GM13976 (cell line): ENCODE measurements at regions not wholly inside any gene's neighbourhood (a gene's known extent, or its start where the extent isn't known, plus 50 kb on each side); places are given as distances from the start of the nearest gene placed in this dataset.

Experiments used
- DNase-seq: peaks from one replicate; pipeline ENCODE4 v3.0.0; 2012; ENCODE audit warnings: low spot score
- in situ Hi-C: fragments of 300-500 bp; cut with MboI; formaldehyde crosslinking; loops from one replicate; pipeline ENCODE4 v1.12.0; 2022; ENCODE audit warnings: low sequenced_read_pairs, mixed read lengths, inconsistent platforms; ENCODE audit not compliant: unreplicated experiment
- TF ChIP-seq, protein P1 (sequence below): IDR thresholded peaks from 2 replicates; pipeline ENCODE4 v1.5.1; 2012; ENCODE audit warnings: borderline replicate concordance, mild to moderate bottlenecking; ENCODE audit not compliant: insufficient read depth; ENCODE audit errors: extremely low read depth, missing control alignments, control extremely low read depth

DNA sequence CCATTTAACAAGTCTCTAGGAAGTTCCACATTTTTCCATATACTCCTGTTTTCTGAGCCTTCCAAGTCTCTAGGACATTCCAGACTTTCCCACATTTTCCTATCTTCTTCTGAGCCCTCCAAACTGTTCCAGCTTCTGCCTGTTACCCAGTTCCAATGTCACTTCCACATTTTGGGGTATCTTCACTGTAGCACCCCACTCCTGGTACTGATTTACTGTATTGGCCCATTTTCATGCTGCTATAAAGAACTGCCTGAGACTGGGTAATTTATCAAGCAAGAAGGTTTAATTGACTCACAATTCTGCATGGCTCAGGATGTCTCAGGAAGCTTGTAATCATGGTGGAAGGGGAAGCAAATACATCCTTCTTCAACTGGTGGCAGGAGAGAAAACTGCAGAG lies 285.0 kb downstream of the LRRIQ3 start:
- TF ChIP-seq, protein P1, sequence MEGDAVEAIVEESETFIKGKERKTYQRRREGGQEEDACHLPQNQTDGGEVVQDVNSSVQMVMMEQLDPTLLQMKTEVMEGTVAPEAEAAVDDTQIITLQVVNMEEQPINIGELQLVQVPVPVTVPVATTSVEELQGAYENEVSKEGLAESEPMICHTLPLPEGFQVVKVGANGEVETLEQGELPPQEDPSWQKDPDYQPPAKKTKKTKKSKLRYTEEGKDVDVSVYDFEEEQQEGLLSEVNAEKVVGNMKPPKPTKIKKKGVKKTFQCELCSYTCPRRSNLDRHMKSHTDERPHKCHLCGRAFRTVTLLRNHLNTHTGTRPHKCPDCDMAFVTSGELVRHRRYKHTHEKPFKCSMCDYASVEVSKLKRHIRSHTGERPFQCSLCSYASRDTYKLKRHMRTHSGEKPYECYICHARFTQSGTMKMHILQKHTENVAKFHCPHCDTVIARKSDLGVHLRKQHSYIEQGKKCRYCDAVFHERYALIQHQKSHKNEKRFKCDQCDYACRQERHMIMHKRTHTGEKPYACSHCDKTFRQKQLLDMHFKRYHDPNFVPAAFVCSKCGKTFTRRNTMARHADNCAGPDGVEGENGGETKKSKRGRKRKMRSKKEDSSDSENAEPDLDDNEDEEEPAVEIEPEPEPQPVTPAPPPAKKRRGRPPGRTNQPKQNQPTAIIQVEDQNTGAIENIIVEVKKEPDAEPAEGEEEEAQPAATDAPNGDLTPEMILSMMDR = no peak
- in situ Hi-C loops = no loop called here
- DNase-seq = no peak

DNA sequence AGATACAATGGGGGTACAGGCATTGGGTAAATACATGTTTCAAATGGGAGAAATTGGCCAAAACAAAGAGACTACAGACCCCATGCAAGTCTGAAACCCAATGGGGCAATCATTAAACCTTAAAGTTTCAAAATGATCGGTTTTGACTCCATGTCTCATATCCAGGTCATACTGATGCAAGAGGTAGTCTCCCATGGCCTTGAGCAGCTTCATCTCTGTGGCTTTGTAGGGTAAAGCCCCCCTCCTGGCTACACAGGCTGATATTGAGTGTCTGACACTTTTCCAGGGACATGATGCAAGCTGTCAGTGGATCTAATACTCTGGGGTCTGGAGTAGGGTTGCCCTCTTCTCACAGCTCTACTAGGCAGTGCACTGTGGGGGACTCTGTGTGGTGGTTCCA lies 286.1 kb downstream of the LRRIQ3 start:
- no peak for DNase-seq
- TF ChIP-seq, protein P1 = no peak
- in situ Hi-C loops = no loop called here

DNA sequence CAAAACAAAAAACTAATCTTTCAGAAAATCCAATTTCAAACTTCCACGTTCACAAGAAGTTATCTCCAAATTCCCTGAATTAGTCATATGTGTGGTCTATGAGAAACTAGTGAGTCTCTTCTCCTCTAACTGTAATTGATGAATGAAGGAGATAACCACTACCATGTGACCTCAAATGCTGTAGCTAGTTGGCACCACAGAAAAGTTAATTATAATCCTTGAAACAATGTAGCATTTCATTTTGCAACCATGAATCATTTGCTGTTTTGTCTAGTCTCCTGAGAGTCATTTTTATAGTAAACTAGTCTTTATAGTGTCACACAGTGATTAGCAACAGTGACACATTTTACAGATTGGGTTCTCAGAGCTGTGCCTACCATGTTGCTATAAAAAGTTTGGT lies 287.5 kb downstream of the LRRIQ3 start:
- DNase-seq = no peak
- TF ChIP-seq, protein P1 = no peak
- in situ Hi-C loops = no loop called here

DNA sequence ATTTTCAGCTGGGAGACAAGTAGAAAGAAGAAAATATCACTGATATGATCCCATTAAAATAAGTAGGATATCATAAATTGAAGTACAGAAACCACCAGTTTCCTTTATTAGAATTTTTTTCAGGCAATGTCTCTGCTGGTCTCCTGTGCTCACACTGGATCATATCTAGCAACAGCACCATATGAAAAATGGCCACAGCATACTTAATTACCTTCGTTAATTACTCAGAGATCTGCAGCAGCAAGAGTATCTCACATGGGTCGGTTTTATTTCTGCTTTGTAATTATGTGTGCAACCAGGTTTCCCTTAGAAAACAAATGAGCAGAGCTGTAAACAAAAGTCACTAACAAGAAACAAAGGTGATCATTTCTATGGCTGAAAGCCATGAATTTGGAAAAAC lies 287.9 kb downstream of the LRRIQ3 start:
- in situ Hi-C loops = no loop called here
- TF ChIP-seq, protein P1 = no peak
- no peak for DNase-seq

DNA sequence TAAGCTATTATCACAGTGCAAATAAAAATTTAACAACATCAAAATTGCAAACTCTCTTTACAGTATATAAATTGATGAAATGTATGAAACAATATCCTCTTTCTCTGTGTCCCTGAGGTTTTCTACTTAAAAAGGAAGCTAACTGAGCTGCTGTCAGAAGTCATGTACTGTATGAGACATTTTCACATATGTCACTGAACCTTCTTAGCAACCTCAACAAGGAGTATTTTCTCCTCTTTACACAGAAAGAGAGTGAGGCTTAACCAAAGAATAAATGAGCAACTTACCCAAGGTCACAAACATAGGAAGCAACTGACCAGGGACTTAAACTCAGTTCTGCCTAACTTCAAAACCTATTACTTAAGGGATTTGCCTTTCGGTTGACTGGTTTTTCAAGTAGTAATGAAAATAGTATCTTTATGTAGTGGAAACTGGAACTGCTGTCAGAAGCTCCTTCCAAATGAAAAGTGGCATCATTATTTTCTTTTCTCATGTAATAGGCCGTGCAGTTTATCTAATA lies 288.9 kb downstream of the LRRIQ3 start:
- no peak for DNase-seq
- TF ChIP-seq, protein P1 = no peak
- in situ Hi-C loops = no loop called here

DNA sequence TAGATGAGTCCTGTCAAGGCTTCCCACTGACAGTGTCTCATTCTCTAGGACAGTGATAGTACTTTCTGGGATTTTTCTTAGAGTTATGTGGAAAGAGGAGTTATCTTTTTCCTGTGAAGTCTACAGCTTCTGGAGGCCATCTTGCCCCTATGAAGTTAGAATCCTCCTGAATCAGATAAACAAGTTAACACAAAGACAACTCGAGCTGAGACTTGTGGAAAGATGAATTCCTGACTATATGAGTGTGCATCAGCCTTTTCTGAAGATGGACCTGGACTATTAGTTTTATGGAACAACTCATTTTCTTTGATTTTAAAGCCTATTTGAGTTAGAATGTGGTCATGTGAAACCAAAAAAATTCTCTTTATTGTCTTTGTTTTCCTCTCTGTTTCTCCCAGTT lies 290.9 kb downstream of the LRRIQ3 start:
- no peak for DNase-seq
- TF ChIP-seq, protein P1 = no peak
- in situ Hi-C loops = no loop called here

DNA sequence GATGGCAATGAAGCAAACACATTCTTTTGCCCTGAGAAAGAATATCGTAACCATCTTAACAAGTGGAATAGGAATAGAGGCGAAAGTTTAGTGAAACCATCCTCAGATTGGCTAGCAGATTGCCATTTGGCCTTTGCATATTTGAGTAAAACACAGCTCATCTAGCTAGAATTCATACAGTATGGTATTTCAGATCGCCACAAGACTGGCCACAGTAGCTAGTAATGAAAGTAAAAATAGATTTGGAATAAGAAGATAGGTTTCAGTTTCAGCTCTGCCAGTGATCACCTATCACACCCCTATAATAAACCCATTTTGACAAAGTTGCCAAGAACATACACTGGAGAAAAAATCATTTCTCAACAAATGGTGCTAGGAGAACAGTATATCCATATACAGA lies 294.9 kb downstream of the LRRIQ3 start:
- TF ChIP-seq, protein P1 = no peak
- in situ Hi-C loops = no loop called here

More for the DNA sequence above, 294.9 kb downstream of the LRRIQ3 start:
- no peak for DNase-seq
